GM12878 (cell line): ENCODE measurements at regions not wholly inside any gene's neighbourhood (a gene's known extent, or its start where the extent isn't known, plus 50 kb on each side); places are given as distances from the start of the nearest gene placed in this dataset.

Source experiments
- ATAC-seq: fragments of 200-7000 bp; cut with Tn5 transposase; 3 replicates; pipeline ENCODE4 v1.9.1; 2020; ENCODE audit warnings: mild to moderate bottlenecking, moderate library complexity
- BruUV-seq: library from RNA; stranded (reverse); fragments of 400-500 nt; replicated peaks from 2 replicates; lab custom pipeline; 2021; lab: Mats Ljungman, UMichigan
- CTCF ChIA-PET: fragments of 300-600 bp; sonication (Branson Sonifier 250); formaldehyde crosslinking; extraction: SDS; loops from one replicate; lab custom pipeline; 2021; ENCODE audit warnings: inconsistent platforms; lab: Yijun Ruan, JAX
- POLR2A ChIA-PET: fragments of 350-600 bp; formaldehyde crosslinking; extraction: SDS; loops from one replicate; lab custom pipeline; 2021; ENCODE audit warnings: inconsistent platforms; lab: Charles Lee
- RAD21 ChIA-PET: fragments of 300-600 bp; sonication (Branson Sonifier 250); formaldehyde crosslinking; loops from one replicate; lab custom pipeline; 2023; ENCODE audit warnings: antibody characterized with exemption; ENCODE audit not compliant: unreplicated experiment; lab: Charles Lee
- SMC1A ChIA-PET: fragments of 300-600 bp; sonication (Branson Sonifier 250); formaldehyde crosslinking; loops from one replicate; lab custom pipeline; 2023; ENCODE audit not compliant: unreplicated experiment, uncharacterized antibody; lab: Charles Lee
- DNase-seq: peaks from one replicate; pipeline ENCODE4 v3.0.0-alpha.2; 2011; ENCODE audit warnings: low read depth, low spot score
- FAIRE-seq: peaks from 3 replicates; lab custom pipeline; 2011; peaks lifted over from hg19 to GRCh38; lab: Jason Lieb, UNC
- H2AFZ ChIP-seq: 2 replicates; pipeline ENCODE4 v1.6.0; 2011; ENCODE audit warnings: low read depth, low read length, control low read depth; ENCODE audit not compliant: control insufficient read depth
- H3K27ac ChIP-seq: 2 replicates; pipeline ENCODE4 v1.5.1; 2011; ENCODE audit warnings: control low read depth; ENCODE audit not compliant: control insufficient read depth, insufficient read depth
- H3K27me3 ChIP-seq, 2 experiments: replicated peaks in 1 of 2; 2 replicates each; pipeline versions ENCODE4 v1.6.0 to v1.6.1; 2011; ENCODE audit warnings: low read length in 1 of 2; ENCODE audit not compliant: control insufficient read depth in 2 of 2, insufficient read depth in 2 of 2
- H3K36me3 ChIP-seq, 2 experiments: 2 replicates each; pipeline ENCODE4 v1.5.1; 2011; ENCODE audit warnings: low read length in 1 of 2; ENCODE audit not compliant: control insufficient read depth in 2 of 2, insufficient read depth in 2 of 2
- H3K4me1 ChIP-seq: 2 replicates; pipeline ENCODE4 v1.6.1; 2011; ENCODE audit warnings: mild to moderate bottlenecking, low read length, moderate library complexity, mixed read lengths; ENCODE audit not compliant: control insufficient read depth, insufficient read depth
- H3K4me2 ChIP-seq: 2 replicates; pipeline ENCODE4 v1.6.0; 2011; ENCODE audit warnings: control low read depth; ENCODE audit not compliant: control insufficient read depth, insufficient read depth
- H3K4me3 ChIP-seq: fragments of 200-600 bp; sonication (generic); 2 replicates; pipeline ENCODE4 v1.5.1; 2016
- H3K79me2 ChIP-seq: 2 replicates; pipeline ENCODE4 v1.6.0; 2011; ENCODE audit warnings: low read length; ENCODE audit not compliant: control insufficient read depth, insufficient read depth
- H3K9ac ChIP-seq: 2 replicates; pipeline ENCODE4 v1.8.0; 2011; ENCODE audit warnings: low read length, control low read depth, mixed read lengths; ENCODE audit not compliant: control insufficient read depth, insufficient read depth
- H3K9me3 ChIP-seq: replicated peaks from 3 replicates; pipeline ENCODE4 v1.5.1; 2011; ENCODE audit warnings: mild to moderate bottlenecking, low read length; ENCODE audit not compliant: control insufficient read depth, insufficient read depth
- H4K20me1 ChIP-seq: 2 replicates; pipeline ENCODE4 v1.6.0; 2011; ENCODE audit not compliant: control insufficient read depth, insufficient read depth
- ETV6 ChIP-seq, 2 experiments: fragments of 450-650 bp in 1 of 2; IDR thresholded peaks in 1 of 2; conservative IDR thresholded peaks in 1 of 2; 2 replicates each; pipeline ENCODE4 v1.6.1; 2014; ENCODE audit warnings: antibody characterized with exemption in 1 of 2, borderline replicate concordance in 1 of 2, low read depth in 1 of 2, mild to moderate bottlenecking in 1 of 2, moderate library complexity in 1 of 2
- FOXM1 ChIP-seq: IDR thresholded peaks from 2 replicates; pipeline ENCODE4 v1.6.1; 2012; ENCODE audit warnings: low read depth, mild to moderate bottlenecking, inconsistent platforms, low read length, moderate library complexity
- KDM1A ChIP-seq: fragments of 200-600 bp; sonication (generic); IDR thresholded peaks from 2 replicates; pipeline ENCODE4 v1.6.1; 2016; ENCODE audit warnings: borderline replicate concordance
- NFIC ChIP-seq: IDR thresholded peaks from 2 replicates; pipeline ENCODE4 v1.6.1; 2012; ENCODE audit warnings: low read depth, mild to moderate bottlenecking, inconsistent platforms, low read length, moderate library complexity
- NR2C1 ChIP-seq: fragments of 450-650 bp; IDR thresholded peaks from 2 replicates; pipeline ENCODE4 v1.6.1; 2017; ENCODE audit warnings: antibody characterized with exemption, mild to moderate bottlenecking, moderate library complexity
- POLR2A ChIP-seq: IDR thresholded peaks from 2 replicates; pipeline ENCODE4 v1.6.1; 2011; ENCODE audit warnings: low read depth, mild to moderate bottlenecking, low read length
- RCOR1 ChIP-seq: conservative IDR thresholded peaks from 2 replicates; pipeline ENCODE4 v1.6.1; 2012; ENCODE audit warnings: low read depth, low read length, improper control_type of control experiment
- SP1 ChIP-seq: IDR thresholded peaks from one replicate; pipeline ENCODE4 v1.6.1; 2011; ENCODE audit warnings: low read depth, low read length
- SRF ChIP-seq, 2 experiments: IDR thresholded peaks; 2 replicates each; pipeline ENCODE4 v1.6.1; 2011; ENCODE audit warnings: low read depth in 2 of 2, low read length in 2 of 2, mild to moderate bottlenecking in 1 of 2, moderate library complexity in 1 of 2
- YBX1 ChIP-seq: fragments of 450-650 bp; IDR thresholded peaks from 2 replicates; pipeline ENCODE4 v1.6.1; 2016; ENCODE audit warnings: antibody characterized with exemption
- WGBS: methylation state at CpG from one replicate; pipeline ENCODE4 v1.1.6; 2016; ENCODE audit warnings: low lambda C conversion rate; ENCODE audit not compliant: insufficient replicate concordance, insufficient coverage; ENCODE audit errors: missing lambda C conversion rate; 5-methylcytosine and 5-hydroxymethylcytosine counted together
- in situ Hi-C: fragments of 300-500 bp; cut with MboI; formaldehyde crosslinking; loops from 9 replicates; pipeline ENCODE4 v1.14.3; 2018; ENCODE audit warnings: mixed read lengths
- intact Hi-C: fragments of 100-400 bp; cut with micrococcal nuclease; formaldehyde crosslinking; loops from one replicate; pipeline ENCODE4 v1.14.2; 2022; ENCODE audit not compliant: unreplicated experiment
- TF ChIP-seq, protein P1 (sequence below): fragments of 450-650 bp; IDR thresholded peaks from 2 replicates; pipeline ENCODE4 v1.6.1; 2014; ENCODE audit warnings: mild to moderate bottlenecking
- TF ChIP-seq, protein P2 (sequence below): fragments of 450-650 bp; IDR thresholded peaks from 2 replicates; pipeline ENCODE4 v1.6.1; 2017; ENCODE audit warnings: mild to moderate bottlenecking, moderate library complexity
- TF ChIP-seq, protein P3 (sequence below): fragments of 450-650 bp; IDR thresholded peaks from 2 replicates; pipeline ENCODE4 v1.6.1; 2017; ENCODE audit warnings: low read depth, mild to moderate bottlenecking, moderate library complexity
- TF ChIP-seq, protein P4 (sequence below): fragments of 450-650 bp; IDR thresholded peaks from 2 replicates; pipeline ENCODE4 v1.6.1; 2017; ENCODE audit warnings: borderline replicate concordance

DNA sequence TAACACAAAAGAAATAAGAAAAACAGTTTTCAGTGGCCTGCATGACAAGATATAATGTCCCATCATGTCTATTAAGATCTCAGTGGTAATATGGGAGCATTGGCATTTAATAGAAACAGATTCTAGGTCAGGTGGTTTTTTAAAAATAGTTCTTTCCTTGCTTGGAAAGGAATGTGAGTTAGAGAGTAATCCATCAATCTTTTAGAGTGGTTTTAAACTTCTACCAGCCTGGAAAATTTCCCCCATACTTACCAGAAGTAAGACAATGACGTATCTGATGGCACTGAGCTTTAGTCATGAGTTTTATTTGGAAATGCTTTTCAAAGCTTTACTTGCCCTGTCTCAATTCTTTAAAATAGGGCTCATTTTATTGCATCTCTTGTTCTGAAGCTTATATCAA is 441.7 kb upstream of the SMIM21 start:
- ATAC-seq: no peak
- Histone ChIP-seq H3K9me3 (no peaks in the 10 kb centered on the region), H2AFZ (no peak overlapping the region), H3K4me1 (no peaks in the 10 kb centered on the region), H3K27ac (no peak overlapping the region), H3K79me2 (no peaks in the 10 kb centered on the region), H3K27me3 (no peaks in the 10 kb centered on the region), H3K4me2 (no peak overlapping the region), H3K4me3 (no peak overlapping the region), H3K9ac (no peak overlapping the region), H4K20me1 (no peaks in the 10 kb centered on the region), H3K36me3 (no peaks in the 10 kb centered on the region)
- no peak for DNase-seq
- in situ Hi-C loops: no loop called here
- no TSS peak for BruUV-seq
- FAIRE-seq: no peak
- SMC1A ChIA-PET: no interaction called here
- RAD21 ChIA-PET: no interaction called here
- intact Hi-C loops: no loop called here
- TF ChIP-seq, protein P1, sequence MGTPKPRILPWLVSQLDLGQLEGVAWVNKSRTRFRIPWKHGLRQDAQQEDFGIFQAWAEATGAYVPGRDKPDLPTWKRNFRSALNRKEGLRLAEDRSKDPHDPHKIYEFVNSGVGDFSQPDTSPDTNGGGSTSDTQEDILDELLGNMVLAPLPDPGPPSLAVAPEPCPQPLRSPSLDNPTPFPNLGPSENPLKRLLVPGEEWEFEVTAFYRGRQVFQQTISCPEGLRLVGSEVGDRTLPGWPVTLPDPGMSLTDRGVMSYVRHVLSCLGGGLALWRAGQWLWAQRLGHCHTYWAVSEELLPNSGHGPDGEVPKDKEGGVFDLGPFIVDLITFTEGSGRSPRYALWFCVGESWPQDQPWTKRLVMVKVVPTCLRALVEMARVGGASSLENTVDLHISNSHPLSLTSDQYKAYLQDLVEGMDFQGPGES: no peak
- TF ChIP-seq, protein P2, sequence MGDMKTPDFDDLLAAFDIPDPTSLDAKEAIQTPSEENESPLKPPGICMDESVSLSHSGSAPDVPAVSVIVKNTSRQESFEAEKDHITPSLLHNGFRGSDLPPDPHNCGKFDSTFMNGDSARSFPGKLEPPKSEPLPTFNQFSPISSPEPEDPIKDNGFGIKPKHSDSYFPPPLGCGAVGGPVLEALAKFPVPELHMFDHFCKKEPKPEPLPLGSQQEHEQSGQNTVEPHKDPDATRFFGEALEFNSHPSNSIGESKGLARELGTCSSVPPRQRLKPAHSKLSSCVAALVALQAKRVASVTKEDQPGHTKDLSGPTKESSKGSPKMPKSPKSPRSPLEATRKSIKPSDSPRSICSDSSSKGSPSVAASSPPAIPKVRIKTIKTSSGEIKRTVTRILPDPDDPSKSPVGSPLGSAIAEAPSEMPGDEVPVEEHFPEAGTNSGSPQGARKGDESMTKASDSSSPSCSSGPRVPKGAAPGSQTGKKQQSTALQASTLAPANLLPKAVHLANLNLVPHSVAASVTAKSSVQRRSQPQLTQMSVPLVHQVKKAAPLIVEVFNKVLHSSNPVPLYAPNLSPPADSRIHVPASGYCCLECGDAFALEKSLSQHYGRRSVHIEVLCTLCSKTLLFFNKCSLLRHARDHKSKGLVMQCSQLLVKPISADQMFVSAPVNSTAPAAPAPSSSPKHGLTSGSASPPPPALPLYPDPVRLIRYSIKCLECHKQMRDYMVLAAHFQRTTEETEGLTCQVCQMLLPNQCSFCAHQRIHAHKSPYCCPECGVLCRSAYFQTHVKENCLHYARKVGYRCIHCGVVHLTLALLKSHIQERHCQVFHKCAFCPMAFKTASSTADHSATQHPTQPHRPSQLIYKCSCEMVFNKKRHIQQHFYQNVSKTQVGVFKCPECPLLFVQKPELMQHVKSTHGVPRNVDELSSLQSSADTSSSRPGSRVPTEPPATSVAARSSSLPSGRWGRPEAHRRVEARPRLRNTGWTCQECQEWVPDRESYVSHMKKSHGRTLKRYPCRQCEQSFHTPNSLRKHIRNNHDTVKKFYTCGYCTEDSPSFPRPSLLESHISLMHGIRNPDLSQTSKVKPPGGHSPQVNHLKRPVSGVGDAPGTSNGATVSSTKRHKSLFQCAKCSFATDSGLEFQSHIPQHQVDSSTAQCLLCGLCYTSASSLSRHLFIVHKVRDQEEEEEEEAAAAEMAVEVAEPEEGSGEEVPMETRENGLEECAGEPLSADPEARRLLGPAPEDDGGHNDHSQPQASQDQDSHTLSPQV: no peak
- TF ChIP-seq SRF (IDR thresholded peaks at IDR 0.05; ENCODE audit: low read depth in 2 of 2, low read length in 2 of 2) (no peak), NR2C1 (no peak), NFIC (no peak), POLR2A (no peak), SP1 (no peak), YBX1 (no peak), KDM1A (no peak), FOXM1 (no peak), ETV6 (conservative IDR thresholded peaks at IDR 0.05 in 1 of 2, IDR thresholded peaks at IDR 0.05 in 1 of 2; ENCODE audit: borderline replicate concordance in 1 of 2, low read depth in 1 of 2) (no peak), RCOR1 (no peak)
- TF ChIP-seq, protein P3, sequence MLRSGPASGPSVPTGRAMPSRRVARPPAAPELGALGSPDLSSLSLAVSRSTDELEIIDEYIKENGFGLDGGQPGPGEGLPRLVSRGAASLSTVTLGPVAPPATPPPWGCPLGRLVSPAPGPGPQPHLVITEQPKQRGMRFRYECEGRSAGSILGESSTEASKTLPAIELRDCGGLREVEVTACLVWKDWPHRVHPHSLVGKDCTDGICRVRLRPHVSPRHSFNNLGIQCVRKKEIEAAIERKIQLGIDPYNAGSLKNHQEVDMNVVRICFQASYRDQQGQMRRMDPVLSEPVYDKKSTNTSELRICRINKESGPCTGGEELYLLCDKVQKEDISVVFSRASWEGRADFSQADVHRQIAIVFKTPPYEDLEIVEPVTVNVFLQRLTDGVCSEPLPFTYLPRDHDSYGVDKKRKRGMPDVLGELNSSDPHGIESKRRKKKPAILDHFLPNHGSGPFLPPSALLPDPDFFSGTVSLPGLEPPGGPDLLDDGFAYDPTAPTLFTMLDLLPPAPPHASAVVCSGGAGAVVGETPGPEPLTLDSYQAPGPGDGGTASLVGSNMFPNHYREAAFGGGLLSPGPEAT: no peak
- TF ChIP-seq, protein P4, sequence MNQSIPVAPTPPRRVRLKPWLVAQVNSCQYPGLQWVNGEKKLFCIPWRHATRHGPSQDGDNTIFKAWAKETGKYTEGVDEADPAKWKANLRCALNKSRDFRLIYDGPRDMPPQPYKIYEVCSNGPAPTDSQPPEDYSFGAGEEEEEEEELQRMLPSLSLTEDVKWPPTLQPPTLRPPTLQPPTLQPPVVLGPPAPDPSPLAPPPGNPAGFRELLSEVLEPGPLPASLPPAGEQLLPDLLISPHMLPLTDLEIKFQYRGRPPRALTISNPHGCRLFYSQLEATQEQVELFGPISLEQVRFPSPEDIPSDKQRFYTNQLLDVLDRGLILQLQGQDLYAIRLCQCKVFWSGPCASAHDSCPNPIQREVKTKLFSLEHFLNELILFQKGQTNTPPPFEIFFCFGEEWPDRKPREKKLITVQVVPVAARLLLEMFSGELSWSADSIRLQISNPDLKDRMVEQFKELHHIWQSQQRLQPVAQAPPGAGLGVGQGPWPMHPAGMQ: no peak
- WGBS: 5% methylated on average over 1 of the region's 1 CpG
- POLR2A ChIA-PET: no interaction called here
- CTCF ChIA-PET: no interaction called here
